SU-DHL-6 (cell line): ENCODE measurements at regions not wholly inside any gene's neighbourhood (a gene's known extent, or its start where the extent isn't known, plus 50 kb on each side); places are given as distances from the start of the nearest gene placed in this dataset.

Experiments
- H2AFZ ChIP-seq: fragments of 200-600 bp; sonication (generic); 2 replicates; pipeline ENCODE4 v1.6.1; 2014; ENCODE audit warnings: low read depth, mild to moderate bottlenecking, moderate library complexity, mixed read lengths, antibody characterized with exemption, low read length; ENCODE audit not compliant: severe bottlenecking
- H3F3A ChIP-seq: fragments of 200-600 bp; shearing (Covaris generic); 2 replicates; pipeline ENCODE4 v1.6.0; 2016; ENCODE audit warnings: antibody characterized with exemption, mild to moderate bottlenecking; ENCODE audit not compliant: insufficient read depth
- H3K27ac ChIP-seq: fragments of 200-600 bp; sonication (generic); 2 replicates; pipeline ENCODE4 v1.5.1; 2016; ENCODE audit warnings: low read depth, mild to moderate bottlenecking, low read length, moderate library complexity, mixed read lengths
- H3K27me3 ChIP-seq: fragments of 200-600 bp; sonication (generic), shearing (Covaris generic); 2 replicates; pipeline ENCODE4 v1.6.0; 2014; ENCODE audit warnings: mild to moderate bottlenecking, low read length
- H3K36me3 ChIP-seq: fragments of 200-600 bp; sonication (generic); 2 replicates; pipeline ENCODE4 v1.6.1; 2014; ENCODE audit warnings: mild to moderate bottlenecking, low read length, mixed read lengths
- H3K4me2 ChIP-seq: fragments of 300-600, 200-600 bp; shearing (Covaris generic), sonication (generic); 2 replicates; pipeline ENCODE4 v1.6.0; 2014; ENCODE audit warnings: low read length, low read depth, mild to moderate bottlenecking; ENCODE audit not compliant: poor library complexity, severe bottlenecking
- H3K4me3 ChIP-seq: fragments of 200-600 bp; sonication (generic); 2 replicates; pipeline ENCODE4 v1.5.1; 2014; ENCODE audit warnings: antibody characterized with exemption, low read length, mild to moderate bottlenecking, mixed read lengths; ENCODE audit not compliant: insufficient read depth, poor library complexity, severe bottlenecking
- H3K79me2 ChIP-seq: fragments of 200-600 bp; sonication (generic); 2 replicates; pipeline ENCODE4 v1.6.1; 2014; ENCODE audit warnings: mild to moderate bottlenecking, low read length, moderate library complexity; ENCODE audit not compliant: insufficient read depth
- H3K9ac ChIP-seq: fragments of 200-600 bp; sonication (generic); 2 replicates; pipeline ENCODE4 v1.7.0; 2014; ENCODE audit warnings: mild to moderate bottlenecking, low read length
- H3K9me2 ChIP-seq: fragments of 200-600 bp; sonication (generic); replicated peaks from 2 replicates; pipeline ENCODE4 v1.6.1; 2014; ENCODE audit warnings: low read length; ENCODE audit not compliant: insufficient read depth
- H3K9me3 ChIP-seq: fragments of 200-600 bp; sonication (generic); 2 replicates; pipeline ENCODE4 v1.6.1; 2014; ENCODE audit warnings: low read length, mixed read lengths; ENCODE audit not compliant: insufficient read depth
- H4K20me1 ChIP-seq: fragments of 200-600 bp; sonication (generic); 2 replicates; pipeline ENCODE4 v1.6.1; 2014; ENCODE audit warnings: low read depth, mild to moderate bottlenecking, antibody characterized with exemption, low read length, moderate library complexity, mixed read lengths
- CTCF ChIP-seq: fragments of 200-600 bp; sonication (generic); IDR thresholded peaks from one replicate; pipeline ENCODE4 v1.5.1; 2017; ENCODE audit warnings: antibody characterized with exemption, mild to moderate bottlenecking, low read length, moderate library complexity; ENCODE audit not compliant: insufficient read depth, poor library complexity, severe bottlenecking
- EZH2phosphoT487 ChIP-seq: fragments of 200-600 bp; sonication (generic), shearing (Covaris generic); conservative IDR thresholded peaks from 2 replicates; pipeline ENCODE4 v1.6.1; 2018; ENCODE audit warnings: mild to moderate bottlenecking, antibody characterized with exemption, low read length, moderate library complexity, mixed read lengths

GRCh38 chr21:15256996-15257395 lies 192.2 kb upstream of the NRIP1 start:
- no peaks in the 10 kb centered on the region for H3F3A ChIP-seq
- H3K9ac ChIP-seq: no peak overlapping the region
- H3K4me2 ChIP-seq: no peak overlapping the region
- no peaks in the 10 kb centered on the region for H3K79me2 ChIP-seq
- no peaks in the 10 kb centered on the region for H3K36me3 ChIP-seq
- no peaks in the 10 kb centered on the region for H3K27me3 ChIP-seq
- no peaks in the 10 kb centered on the region for H3K9me3 ChIP-seq
- no peaks in the 10 kb centered on the region for H3K9me2 ChIP-seq
- H4K20me1 ChIP-seq: no peaks in the 10 kb centered on the region
- no peak overlapping the region for H3K27ac ChIP-seq
- no peak for TF ChIP-seq CTCF
- TF ChIP-seq EZH2phosphoT487: no peak
- no peak overlapping the region for H3K4me3 ChIP-seq
- no peak overlapping the region for H2AFZ ChIP-seq

GRCh38 chr21:15257646-15258045 lies 192.8 kb upstream of the NRIP1 start:
- no peaks in the 10 kb centered on the region for H4K20me1 ChIP-seq
- TF ChIP-seq CTCF: no peak
- no peak for TF ChIP-seq EZH2phosphoT487
- no peak overlapping the region for H3K9ac ChIP-seq
- no peaks in the 10 kb centered on the region for H3K36me3 ChIP-seq
- H3K4me3 ChIP-seq: no peak overlapping the region
- no peaks in the 10 kb centered on the region for H3F3A ChIP-seq
- no peaks in the 10 kb centered on the region for H3K9me2 ChIP-seq
- no peak overlapping the region for H3K27ac ChIP-seq
- no peaks in the 10 kb centered on the region for H3K9me3 ChIP-seq
- H3K27me3 ChIP-seq: no peaks in the 10 kb centered on the region
- no peaks in the 10 kb centered on the region for H3K79me2 ChIP-seq
- H3K4me2 ChIP-seq: no peak overlapping the region
- no peak overlapping the region for H2AFZ ChIP-seq

GRCh38 chr21:15259824-15260223 lies 195.0 kb upstream of the NRIP1 start:
- Histone ChIP-seq H3K9me3 (no peaks in the 10 kb centered on the region), H3K27ac (no peak overlapping the region), H3K4me3 (no peak overlapping the region), H3K27me3 (no peaks in the 10 kb centered on the region), H3K79me2 (no peaks in the 10 kb centered on the region), H4K20me1 (no peaks in the 10 kb centered on the region), H3K36me3 (no peaks in the 10 kb centered on the region), H3F3A (no peaks in the 10 kb centered on the region), H3K4me2 (no peak overlapping the region), H3K9me2 (no peaks in the 10 kb centered on the region), H2AFZ (no peak overlapping the region), H3K9ac (no peak overlapping the region)
- TF ChIP-seq CTCF (no peak), EZH2phosphoT487 (no peak)

- Histone ChIP-seq H2AFZ (no peak overlapping the region), H4K20me1 (no peaks in the 10 kb centered on the region)
These were observed 195.8 kb upstream of the NRIP1 start for GRCh38 chr21:15260604-15261003.

More at GRCh38 chr21:15260604-15261003, 195.8 kb upstream of the NRIP1 start:
- no peak overlapping the region for H3K27ac ChIP-seq
- H3K9me2 ChIP-seq: no peaks in the 10 kb centered on the region
- no peak overlapping the region for H3K4me3 ChIP-seq
- no peaks in the 10 kb centered on the region for H3K36me3 ChIP-seq
- H3K79me2 ChIP-seq: no peaks in the 10 kb centered on the region
- TF ChIP-seq EZH2phosphoT487 (no peak), CTCF (no peak)
- H3K4me2 ChIP-seq: no peak overlapping the region
- H3K9ac ChIP-seq: no peak overlapping the region
- no peaks in the 10 kb centered on the region for H3K27me3 ChIP-seq
- no peaks in the 10 kb centered on the region for H3F3A ChIP-seq
- H3K9me3 ChIP-seq: no peaks in the 10 kb centered on the region
